ENCODE measurements at regions not wholly inside any gene's neighbourhood (a gene's known extent, or its start where the extent isn't known, plus 50 kb on each side); places are given as distances from the start of the nearest gene placed in this dataset.

GRCh38 chr12:25835385-25835784 is 123.1 kb upstream of the RASSF8 start:
- no peak for DNase-seq

GRCh38 chr12:25838007-25838406 is 120.5 kb upstream of the RASSF8 start:
- DNase-seq: no peak

GRCh38 chr12:25839470-25839869 is 119.0 kb upstream of the RASSF8 start:
- peak; percentile 38 for DNase-seq

- no peak for DNase-seq
These were observed 117.6 kb upstream of the RASSF8 start for GRCh38 chr12:25840678-25841465.

- DNase-seq: no peak
These were observed 116.2 kb upstream of the RASSF8 start for GRCh38 chr12:25842254-25842653.

GRCh38 chr12:25843976-25844375 is 114.5 kb upstream of the RASSF8 start:
- no peak for DNase-seq

- no peak for DNase-seq
These were observed 113.1 kb upstream of the RASSF8 start for GRCh38 chr12:25845415-25845814.

- DNase-seq: no peak
These were observed 105.7 kb upstream of the RASSF8 start for GRCh38 chr12:25852792-25853191.

- DNase-seq: no peak
These were observed 105.0 kb upstream of the RASSF8 start for GRCh38 chr12:25853316-25854095.

GRCh38 chr12:25854991-25855390 is 103.5 kb upstream of the RASSF8 start:
- DNase-seq: no peak

GRCh38 chr12:25855716-25856115 is 102.8 kb upstream of the RASSF8 start:
- DNase-seq: no peak

GRCh38 chr12:25859976-25860375 is 98.5 kb upstream of the RASSF8 start:
- no peak for DNase-seq

GRCh38 chr12:25861226-25861625 is 97.3 kb upstream of the RASSF8 start:
- DNase-seq: no peak

GRCh38 chr12:25864306-25865276 is 93.9 kb upstream of the RASSF8 start:
- DNase-seq: no peak

GRCh38 chr12:25866586-25867378 is 91.7 kb upstream of the RASSF8 start:
- no peak for DNase-seq

GRCh38 chr12:25868193-25868592 is 90.3 kb upstream of the RASSF8 start:
- DNase-seq: no peak

GRCh38 chr12:25872137-25872536 is 86.3 kb upstream of the RASSF8 start:
- no peak for DNase-seq

- no peak for DNase-seq
These were observed 82.8 kb upstream of the RASSF8 start for GRCh38 chr12:25875661-25876060.

GRCh38 chr12:25876383-25877045 is 82.0 kb upstream of the RASSF8 start:
- DNase-seq: no peak

GRCh38 chr12:25877446-25877845 is 81.0 kb upstream of the RASSF8 start:
- no peak for DNase-seq

- DNase-seq: no peak
These were observed 76.2 kb upstream of the RASSF8 start for GRCh38 chr12:25882266-25882665.
